Activated naive CD8-positive, alpha-beta T cell treated with anti-CD3 and anti-CD28 coated beads, Interleukin-2, amount 50 U/mL, for 24 hours (primary cell): ENCODE measurements at regions not wholly inside any gene's neighbourhood (a gene's known extent, or its start where the extent isn't known, plus 50 kb on each side); places are given as distances from the start of the nearest gene placed in this dataset.

ENCODE experiments used
- ATAC-seq: fragments of 150-1000 bp; cut with Tn5 transposase; one replicate; pipeline ENCODE4 v1.10.0; 2021
- DNase-seq: peaks from one replicate; pipeline ENCODE4 v3.0.0; 2021
- H3K27ac Mint-ChIP-seq: one replicate; pipeline ENCODE4 v1.8.0; 2021; ENCODE audit warnings: mild to moderate bottlenecking, mixed read lengths
- H3K27me3 Mint-ChIP-seq: one replicate; pipeline ENCODE4 v1.8.0; 2021; ENCODE audit warnings: mixed read lengths
- H3K36me3 Mint-ChIP-seq: one replicate; pipeline ENCODE4 v1.8.0; 2021; ENCODE audit warnings: low read depth, mixed read lengths
- H3K4me1 Mint-ChIP-seq: one replicate; pipeline ENCODE4 v1.8.0; 2021; ENCODE audit warnings: mixed read lengths
- H3K4me3 Mint-ChIP-seq: one replicate; pipeline ENCODE4 v1.8.0; 2021; ENCODE audit warnings: mild to moderate bottlenecking, moderate library complexity, mixed read lengths
- H3K9me3 Mint-ChIP-seq: one replicate; pipeline ENCODE4 v1.8.0; 2021; ENCODE audit warnings: mixed read lengths

DNA sequence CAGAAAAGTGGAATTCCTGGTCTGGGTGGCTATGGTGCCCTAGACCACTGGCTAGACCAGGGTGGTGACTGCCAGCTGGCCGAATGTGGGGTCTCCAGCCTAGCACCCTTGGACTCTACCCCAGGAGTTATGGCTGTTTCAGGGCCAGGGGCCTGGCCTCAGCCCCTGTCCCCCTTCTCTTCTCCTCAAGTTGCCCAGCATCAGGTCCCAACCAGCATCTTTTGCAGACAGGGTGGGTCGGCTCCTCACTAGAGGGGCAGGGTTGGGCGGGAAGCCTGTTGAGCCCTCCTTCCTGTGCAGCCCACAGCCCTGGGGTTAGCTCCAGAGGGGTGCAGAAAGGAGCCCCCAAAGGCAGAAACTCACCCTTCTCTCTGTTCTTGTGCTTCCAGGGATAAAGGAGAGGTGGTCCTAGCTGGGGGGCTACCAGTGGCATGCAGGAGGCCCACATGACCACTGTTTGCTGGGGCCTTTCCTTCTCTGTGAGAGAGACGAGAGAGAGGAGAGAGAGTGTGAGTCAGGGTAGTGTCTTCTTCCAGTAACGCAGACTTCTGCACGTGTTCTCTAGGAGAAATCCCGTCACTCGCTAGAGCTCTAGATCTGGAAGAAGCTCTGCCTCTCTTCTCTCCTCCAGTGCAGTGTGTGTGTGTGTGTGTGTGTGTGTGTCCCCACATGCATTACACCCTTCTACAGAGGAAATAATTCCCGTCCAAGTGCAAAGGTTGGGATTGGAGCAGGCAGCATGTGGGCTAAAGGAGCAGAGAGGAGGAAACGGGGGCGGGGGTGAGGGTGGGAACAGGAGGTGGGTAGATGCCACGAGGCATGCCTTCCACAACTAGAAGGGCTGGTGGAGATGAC is 209.4 kb downstream of the SEC14L1 start:
- no peak overlapping the region for H3K4me3 Mint-ChIP-seq
- DNase-seq = no peak
- peaks cover 23% of the 10 kb centered on the region for H3K4me1 Mint-ChIP-seq
- H3K9me3 Mint-ChIP-seq = no peaks in the 10 kb centered on the region
- H3K27ac Mint-ChIP-seq = no peak overlapping the region
- no peaks in the 10 kb centered on the region for H3K36me3 Mint-ChIP-seq
- H3K27me3 Mint-ChIP-seq = no peaks in the 10 kb centered on the region
- ATAC-seq = no peak

DNA sequence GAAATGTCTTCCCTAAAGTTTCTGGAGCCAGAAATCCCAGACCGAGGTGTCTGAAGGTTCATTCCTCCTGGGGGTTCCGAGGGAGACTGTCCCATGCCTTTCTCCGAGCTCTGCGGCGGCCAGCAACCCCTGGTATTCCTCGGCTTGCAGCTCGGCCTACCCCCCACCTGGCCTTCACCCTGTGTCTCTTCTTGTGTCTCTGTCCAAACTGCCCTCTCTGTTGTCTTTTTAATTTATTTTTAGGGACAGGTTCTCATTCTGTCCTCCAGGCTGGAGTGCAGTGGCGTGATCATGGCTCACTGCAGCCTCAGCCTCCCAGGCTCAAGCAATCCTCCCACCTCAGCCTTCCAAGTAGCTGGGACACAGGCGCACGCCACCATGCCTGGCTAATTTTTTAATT is 211.7 kb downstream of the SEC14L1 start:
- DNase-seq (no peak), ATAC-seq (no peak)
- Mint-ChIP-seq H3K27me3 (no peaks in the 10 kb centered on the region), H3K9me3 (no peaks in the 10 kb centered on the region), H3K27ac (no peak overlapping the region), H3K36me3 (no peaks in the 10 kb centered on the region), H3K4me3 (no peak overlapping the region), H3K4me1 (peaks cover 26% of the 10 kb centered on the region)

GRCh38 chr17:77352996-77353395 is 212.2 kb downstream of the SEC14L1 start:
- H3K27ac Mint-ChIP-seq = no peak overlapping the region
- H3K4me1 Mint-ChIP-seq = peaks cover 26% of the 10 kb centered on the region
- no peak for DNase-seq

GRCh38 chr17:77353684-77354419 is 213.1 kb downstream of the SEC14L1 start:
- ATAC-seq (peak; percentile 11), DNase-seq (no peak)
- Mint-ChIP-seq H3K9me3 (no peaks in the 10 kb centered on the region), H3K4me1 (peaks cover 26% of the 10 kb centered on the region), H3K36me3 (no peaks in the 10 kb centered on the region), H3K4me3 (no peak overlapping the region), H3K27ac (no peak overlapping the region), H3K27me3 (no peaks in the 10 kb centered on the region)

More at GRCh38 chr17:77352996-77353395, 212.2 kb downstream of the SEC14L1 start:
- no peak for ATAC-seq
- Mint-ChIP-seq H3K27me3 (no peaks in the 10 kb centered on the region), H3K4me3 (no peak overlapping the region), H3K36me3 (no peaks in the 10 kb centered on the region), H3K9me3 (no peaks in the 10 kb centered on the region)

GRCh38 chr17:77354420-77354669 is 213.6 kb downstream of the SEC14L1 start:
- Mint-ChIP-seq H3K9me3 (no peaks in the 10 kb centered on the region), H3K27me3 (no peaks in the 10 kb centered on the region), H3K36me3 (no peaks in the 10 kb centered on the region), H3K4me3 (no peak overlapping the region), H3K27ac (no peak overlapping the region), H3K4me1 (peaks cover 26% of the 10 kb centered on the region)
- DNase-seq = no peak
- no peak for ATAC-seq

DNA sequence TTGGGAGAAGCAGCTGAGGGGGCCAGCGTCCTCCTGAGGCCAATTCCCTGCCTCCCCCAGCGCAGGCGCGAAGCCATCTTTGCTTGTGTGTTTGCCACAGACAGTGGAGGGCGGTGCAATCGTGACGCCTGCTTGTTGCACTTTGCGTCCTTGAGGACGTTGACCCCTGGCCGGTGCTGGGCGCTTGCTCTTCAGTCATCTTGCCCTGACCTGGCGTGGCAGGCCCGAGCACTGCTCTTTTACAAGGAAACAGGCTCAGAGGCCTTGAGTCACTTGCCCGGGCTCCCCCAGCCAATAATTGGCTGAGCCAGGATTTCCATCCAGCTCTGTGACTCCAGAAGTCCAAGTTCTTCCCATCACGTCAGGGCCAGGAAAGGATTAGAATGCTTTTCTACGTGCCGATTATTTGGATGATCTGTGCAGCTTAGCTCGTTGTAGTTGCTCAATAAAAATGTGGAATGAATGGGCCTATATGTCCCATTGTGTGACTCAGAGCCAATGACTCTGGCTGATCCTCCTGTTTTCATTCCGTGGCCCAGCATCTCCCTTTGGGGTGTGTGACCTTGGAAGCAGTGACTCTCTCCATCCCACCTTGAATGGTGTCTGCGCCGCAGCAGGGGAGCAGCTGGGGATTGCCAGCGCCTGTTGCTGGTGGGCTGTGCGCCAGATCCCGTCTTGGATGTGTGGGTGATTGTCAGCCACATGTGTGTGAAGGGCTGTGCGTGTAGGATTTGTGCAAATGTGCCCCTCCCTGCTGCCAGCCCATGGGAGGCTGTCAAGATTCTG is 214.1 kb downstream of the SEC14L1 start:
- no peak overlapping the region for H3K27ac Mint-ChIP-seq
- H3K4me1 Mint-ChIP-seq = peaks cover 26% of the 10 kb centered on the region

GRCh38 chr17:77356109-77356689 is 215.4 kb downstream of the SEC14L1 start:
- peak; percentile 4 for DNase-seq
- Mint-ChIP-seq H3K27ac (peak overlapping the region; percentile 56), H3K27me3 (no peaks in the 10 kb centered on the region), H3K4me1 (peaks cover 26% of the 10 kb centered on the region), H3K4me3 (no peak overlapping the region), H3K9me3 (no peaks in the 10 kb centered on the region), H3K36me3 (no peaks in the 10 kb centered on the region)
- no peak for ATAC-seq

More for the DNA sequence above, 214.1 kb downstream of the SEC14L1 start:
- peak; percentile 1 for DNase-seq
- no peaks in the 10 kb centered on the region for H3K27me3 Mint-ChIP-seq
- H3K9me3 Mint-ChIP-seq = no peaks in the 10 kb centered on the region
- ATAC-seq = no peak
- no peak overlapping the region for H3K4me3 Mint-ChIP-seq
- H3K36me3 Mint-ChIP-seq = no peaks in the 10 kb centered on the region

DNA sequence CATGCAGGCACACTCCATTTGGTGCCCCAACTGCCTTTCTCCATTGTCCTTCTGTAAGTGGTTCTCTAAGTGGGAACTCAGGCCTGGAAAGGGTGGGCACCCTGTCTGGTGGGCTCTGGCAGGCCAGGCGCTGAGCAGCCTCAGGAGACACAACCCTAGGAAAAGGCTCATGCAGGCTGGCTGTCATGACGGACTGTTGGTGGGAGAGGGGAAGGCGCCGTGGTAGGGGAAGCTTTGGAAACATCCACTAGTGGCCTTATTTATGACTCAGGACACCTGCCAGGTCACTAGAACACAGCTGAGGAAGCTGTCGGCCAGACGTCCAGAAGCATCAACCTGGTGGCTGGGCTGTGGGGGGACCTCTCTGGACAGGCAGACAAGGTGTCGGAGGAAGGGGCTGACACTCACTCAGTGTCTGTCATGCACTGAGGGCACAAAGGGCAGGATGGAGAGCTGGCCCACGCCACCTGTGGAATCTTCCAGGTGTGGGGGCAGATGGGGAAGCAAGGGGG is 216.0 kb downstream of the SEC14L1 start:
- H3K36me3 Mint-ChIP-seq = no peaks in the 10 kb centered on the region
- no peak overlapping the region for H3K4me3 Mint-ChIP-seq
- peaks cover 24% of the 10 kb centered on the region for H3K4me1 Mint-ChIP-seq
- DNase-seq (peak; percentile 3), ATAC-seq (no peak)
- H3K9me3 Mint-ChIP-seq = no peaks in the 10 kb centered on the region
- H3K27me3 Mint-ChIP-seq = no peaks in the 10 kb centered on the region
- peak overlapping the region; percentile 56 for H3K27ac Mint-ChIP-seq

DNA sequence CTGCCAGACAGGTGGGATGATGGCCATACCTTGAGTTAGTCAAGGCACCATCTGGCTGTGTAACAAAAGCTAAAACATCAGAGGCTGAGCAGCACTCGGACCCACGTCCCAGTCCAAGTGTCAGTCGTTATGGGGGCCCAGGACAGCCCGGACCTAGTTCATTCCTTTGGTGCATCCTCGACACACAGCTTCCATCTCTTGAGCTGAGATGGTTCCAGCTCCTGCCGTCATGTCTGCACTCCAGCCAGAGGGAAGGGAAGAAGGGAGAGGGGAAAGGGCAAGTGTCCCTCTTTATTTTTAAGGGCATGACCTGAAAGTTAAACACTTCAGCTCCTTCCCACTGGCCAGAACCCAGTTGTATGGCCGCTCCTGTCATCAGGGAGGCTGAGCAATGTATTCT is 218.0 kb downstream of the SEC14L1 start:
- H3K4me3 Mint-ChIP-seq = no peak overlapping the region
- peak; percentile 1 for DNase-seq
- peaks cover 30% of the 10 kb centered on the region for H3K4me1 Mint-ChIP-seq
- no peaks in the 10 kb centered on the region for H3K27me3 Mint-ChIP-seq
- no peaks in the 10 kb centered on the region for H3K9me3 Mint-ChIP-seq
- H3K27ac Mint-ChIP-seq = no peak overlapping the region
- ATAC-seq = no peak
- H3K36me3 Mint-ChIP-seq = no peaks in the 10 kb centered on the region

DNA sequence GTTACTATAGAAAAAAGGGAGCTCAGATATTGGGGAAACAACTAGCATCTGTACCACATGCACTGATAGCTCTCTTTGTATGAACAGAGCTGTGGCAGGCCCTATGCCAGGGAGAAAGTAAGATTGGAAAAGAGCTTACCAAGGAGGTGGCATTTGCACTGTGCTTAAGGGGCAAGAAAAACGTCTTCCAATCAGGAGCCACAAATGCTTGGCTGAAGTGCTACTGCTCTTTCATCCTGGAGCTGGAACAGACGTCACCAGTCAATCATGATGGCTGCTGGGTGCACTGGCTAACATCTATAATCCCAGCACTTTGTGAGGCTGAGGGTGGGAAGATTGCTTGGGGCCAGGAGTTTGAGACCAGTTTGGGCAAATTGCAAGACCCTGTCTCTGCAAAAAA is 218.5 kb downstream of the SEC14L1 start:
- no peaks in the 10 kb centered on the region for H3K9me3 Mint-ChIP-seq

GRCh38 chr17:77361986-77362620 is 221.3 kb downstream of the SEC14L1 start:
- DNase-seq (no peak), ATAC-seq (no peak)
- Mint-ChIP-seq H3K36me3 (no peaks in the 10 kb centered on the region), H3K4me3 (no peak overlapping the region), H3K9me3 (no peaks in the 10 kb centered on the region), H3K27me3 (peaks cover 3% of the 10 kb centered on the region), H3K4me1 (peaks cover 48% of the 10 kb centered on the region), H3K27ac (peak overlapping the region; percentile 67)

More for the DNA sequence above, 218.5 kb downstream of the SEC14L1 start:
- no peak overlapping the region for H3K4me3 Mint-ChIP-seq
- ATAC-seq = no peak
- peak; percentile 0 for DNase-seq
- no peaks in the 10 kb centered on the region for H3K27me3 Mint-ChIP-seq
- H3K4me1 Mint-ChIP-seq = peaks cover 30% of the 10 kb centered on the region
- no peaks in the 10 kb centered on the region for H3K36me3 Mint-ChIP-seq
- no peak overlapping the region for H3K27ac Mint-ChIP-seq

- ATAC-seq = peak; percentile 52
- peak overlapping the region; percentile 1 for H3K27ac Mint-ChIP-seq
These were observed 223.1 kb downstream of the SEC14L1 start for GRCh38 chr17:77363821-77364361.

GRCh38 chr17:77364381-77364911 is 223.7 kb downstream of the SEC14L1 start:
- Mint-ChIP-seq H3K27me3 (peaks cover 3% of the 10 kb centered on the region), H3K4me3 (peak overlapping the region; percentile 54), H3K4me1 (peaks cover 48% of the 10 kb centered on the region), H3K36me3 (no peaks in the 10 kb centered on the region), H3K9me3 (no peaks in the 10 kb centered on the region), H3K27ac (peak overlapping the region; percentile 1)
- ATAC-seq (peak; percentile 21), DNase-seq (no peak)

More at GRCh38 chr17:77363821-77364361, 223.1 kb downstream of the SEC14L1 start:
- Mint-ChIP-seq H3K4me1 (peaks cover 48% of the 10 kb centered on the region), H3K9me3 (no peaks in the 10 kb centered on the region), H3K36me3 (no peaks in the 10 kb centered on the region), H3K4me3 (peak overlapping the region; percentile 54), H3K27me3 (peaks cover 3% of the 10 kb centered on the region)
- DNase-seq = peak; percentile 57
